OCI-LY7 (cell line): ENCODE measurements at regions not wholly inside any gene's neighbourhood (a gene's known extent, or its start where the extent isn't known, plus 50 kb on each side); places are given as distances from the start of the nearest gene placed in this dataset.

Experiments used
- CTCF ChIP-seq: fragments of 200-600 bp; sonication (generic); conservative IDR thresholded peaks from 2 replicates; pipeline ENCODE4 v1.5.1; 2014; ENCODE audit warnings: mild to moderate bottlenecking, antibody characterized with exemption, low read length, moderate library complexity, mixed read lengths
- EZH2phosphoT487 ChIP-seq: fragments of 200-600 bp; sonication (generic); IDR thresholded peaks from 2 replicates; pipeline ENCODE4 v1.6.1; 2018; ENCODE audit warnings: low read depth, borderline replicate concordance, mild to moderate bottlenecking, mixed run types, antibody characterized with exemption, low read length, moderate library complexity, mixed read lengths

- TF ChIP-seq CTCF (no peak), EZH2phosphoT487 (no peak)
Observed at GRCh38 chr14:49250109-49250508, 336.1 kb downstream of the RPS29 start.
